ENCODE measurements at regions not wholly inside any gene's neighbourhood (a gene's known extent, or its start where the extent isn't known, plus 50 kb on each side); places are given as distances from the start of the nearest gene placed in this dataset.

GRCh38 chr13:72071713-72072112, 204.7 kb upstream of the DACH1 start:
- no peaks in the 10 kb centered on the region for H3K27me3 ChIP-seq (ENCODE audit: control insufficient read depth in 2 of 2, insufficient read depth in 2 of 2, low read length in 2 of 2)
- no peak overlapping the region for H3K4me3 ChIP-seq (ENCODE audit: low read length)
- Mint-ChIP-seq H3K9me3 (peaks cover 0 to 11% (median 7%) of the 10 kb centered on the region in 11 donors), H3K27ac (no peak overlapping the region), H3K4me3 (no peak overlapping the region), H3K36me3 (no peaks in the 10 kb centered on the region), H3K4me1 (no peaks in the 10 kb centered on the region), H3K27me3 (no peaks in the 10 kb centered on the region)
- intact Hi-C loops (cut with micrococcal nuclease), result no loop called here
- DNase-seq, result no peak
- CTCF ChIA-PET, result no interaction called here
- H3K4me1 ChIP-seq (ENCODE audit: control insufficient read depth in 2 of 2, insufficient read depth in 2 of 2, low read length in 2 of 2), result no peaks in the 10 kb centered on the region
- no peaks in the 10 kb centered on the region for H3K9me3 ChIP-seq (ENCODE audit: control insufficient read depth in 2 of 3, low read length in 3 of 3)
- ATAC-seq, result no peak
- POLR2A ChIA-PET, result no interaction called here
- no peaks in the 10 kb centered on the region for H3K36me3 ChIP-seq (ENCODE audit: control insufficient read depth in 2 of 3, insufficient read depth in 3 of 3, low read length in 3 of 3)
- no peak overlapping the region for H3K27ac ChIP-seq (ENCODE audit: low read depth, low read length)

- Mint-ChIP-seq H3K4me3 (no peak overlapping the region), H3K27me3 (no peaks in the 10 kb centered on the region), H3K36me3 (no peaks in the 10 kb centered on the region), H3K9me3 (peaks cover 10 to 58% (median 19%) of the 10 kb centered on the region in 11 donors), H3K27ac (no peak overlapping the region), H3K4me1 (no peaks in the 10 kb centered on the region)
- ChIA-PET CTCF (no interaction called here), POLR2A (no interaction called here)
- ATAC-seq, result no peak
- Histone ChIP-seq H3K27ac (ENCODE audit: low read depth, low read length) (no peak overlapping the region), H3K4me1 (ENCODE audit: control insufficient read depth in 2 of 2, insufficient read depth in 2 of 2, low read length in 2 of 2) (no peaks in the 10 kb centered on the region), H3K9me3 (ENCODE audit: control insufficient read depth in 2 of 3, low read length in 3 of 3) (no peaks in the 10 kb centered on the region), H3K4me3 (ENCODE audit: low read length) (no peak overlapping the region), H3K27me3 (ENCODE audit: control insufficient read depth in 2 of 2, insufficient read depth in 2 of 2, low read length in 2 of 2) (no peaks in the 10 kb centered on the region), H3K36me3 (ENCODE audit: control insufficient read depth in 2 of 3, insufficient read depth in 3 of 3, low read length in 3 of 3) (no peaks in the 10 kb centered on the region)
- intact Hi-C loops (cut with micrococcal nuclease), result no loop called here
- DNase-seq, result no peak
These were observed 195.6 kb upstream of the DACH1 start for GRCh38 chr13:72062566-72062965.

GRCh38 chr13:72061613-72062012, 194.6 kb upstream of the DACH1 start:
- Mint-ChIP-seq H3K9me3 (peaks cover 6 to 50% (median 16%) of the 10 kb centered on the region in 11 donors), H3K27me3 (no peaks in the 10 kb centered on the region), H3K27ac (no peak overlapping the region), H3K4me1 (no peaks in the 10 kb centered on the region), H3K36me3 (no peaks in the 10 kb centered on the region), H3K4me3 (no peak overlapping the region)
- no peaks in the 10 kb centered on the region for H3K36me3 ChIP-seq (ENCODE audit: control insufficient read depth in 2 of 3, insufficient read depth in 3 of 3, low read length in 3 of 3)
- no peaks in the 10 kb centered on the region for H3K27me3 ChIP-seq (ENCODE audit: control insufficient read depth in 2 of 2, insufficient read depth in 2 of 2, low read length in 2 of 2)
- H3K9me3 ChIP-seq (ENCODE audit: control insufficient read depth in 2 of 3, low read length in 3 of 3), result no peaks in the 10 kb centered on the region
- no peak overlapping the region for H3K27ac ChIP-seq (ENCODE audit: low read depth, low read length)
- intact Hi-C loops (cut with micrococcal nuclease), result no loop called here
- no peak overlapping the region for H3K4me3 ChIP-seq (ENCODE audit: low read length)
- no peaks in the 10 kb centered on the region for H3K4me1 ChIP-seq (ENCODE audit: control insufficient read depth in 2 of 2, insufficient read depth in 2 of 2, low read length in 2 of 2)
- ATAC-seq (no peak), DNase-seq (no peak)
- ChIA-PET CTCF (no interaction called here), POLR2A (no interaction called here)

- Histone ChIP-seq H3K27me3 (ENCODE audit: control insufficient read depth in 2 of 2, insufficient read depth in 2 of 2, low read length in 2 of 2) (no peaks in the 10 kb centered on the region), H3K27ac (ENCODE audit: low read depth, low read length) (no peak overlapping the region), H3K4me3 (ENCODE audit: low read length) (no peak overlapping the region), H3K9me3 (ENCODE audit: control insufficient read depth in 2 of 3, low read length in 3 of 3) (no peaks in the 10 kb centered on the region), H3K36me3 (ENCODE audit: control insufficient read depth in 2 of 3, insufficient read depth in 3 of 3, low read length in 3 of 3) (no peaks in the 10 kb centered on the region), H3K4me1 (ENCODE audit: control insufficient read depth in 2 of 2, insufficient read depth in 2 of 2, low read length in 2 of 2) (no peaks in the 10 kb centered on the region)
- no peak for ATAC-seq
- no peaks in the 10 kb centered on the region for H3K36me3 Mint-ChIP-seq
- no peaks in the 10 kb centered on the region for H3K4me1 Mint-ChIP-seq
- intact Hi-C loops (cut with micrococcal nuclease), result no loop called here
- no peaks in the 10 kb centered on the region for H3K27me3 Mint-ChIP-seq
- no peak for DNase-seq
- no peak overlapping the region for H3K27ac Mint-ChIP-seq
- peaks cover 0 to 13% (median 2%) of the 10 kb centered on the region in 11 donors for H3K9me3 Mint-ChIP-seq
- POLR2A ChIA-PET, result interaction anchor here (0.6 kb wide), 1 partner anchor 20 kb away, joined by 3 read pairs; no protein-coding TSS in a partner anchor
- H3K4me3 Mint-ChIP-seq, result no peak overlapping the region
- CTCF ChIA-PET, result no interaction called here
These were observed 183.2 kb upstream of the DACH1 start for GRCh38 chr13:72050251-72050650.

GRCh38 chr13:72043366-72043765, 176.4 kb upstream of the DACH1 start:
- H3K4me3 ChIP-seq (ENCODE audit: low read length), result no peak overlapping the region
- no peaks in the 10 kb centered on the region for H3K36me3 ChIP-seq (ENCODE audit: control insufficient read depth in 2 of 3, insufficient read depth in 3 of 3, low read length in 3 of 3)
- no peak overlapping the region for H3K27ac ChIP-seq (ENCODE audit: low read depth, low read length)
- H3K4me1 Mint-ChIP-seq, result no peaks in the 10 kb centered on the region
- ChIA-PET CTCF (no interaction called here), POLR2A (no interaction called here)
- H3K27me3 ChIP-seq (ENCODE audit: control insufficient read depth in 2 of 2, insufficient read depth in 2 of 2, low read length in 2 of 2), result no peaks in the 10 kb centered on the region
- H3K27ac Mint-ChIP-seq, result no peak overlapping the region
- H3K9me3 Mint-ChIP-seq, result peaks cover 0 to 27% (median 4%) of the 10 kb centered on the region in 11 donors
- DNase-seq (no peak), ATAC-seq (no peak)
- intact Hi-C loops (cut with micrococcal nuclease), result no loop called here
- no peaks in the 10 kb centered on the region for H3K4me1 ChIP-seq (ENCODE audit: control insufficient read depth in 2 of 2, insufficient read depth in 2 of 2, low read length in 2 of 2)
- H3K4me3 Mint-ChIP-seq, result no peak overlapping the region
- no peaks in the 10 kb centered on the region for H3K36me3 Mint-ChIP-seq
- no peaks in the 10 kb centered on the region for H3K27me3 Mint-ChIP-seq
- no peaks in the 10 kb centered on the region for H3K9me3 ChIP-seq (ENCODE audit: control insufficient read depth in 2 of 3, low read length in 3 of 3)

GRCh38 chr13:72041165-72041564, 174.2 kb upstream of the DACH1 start:
- H3K27ac ChIP-seq (ENCODE audit: low read depth, low read length), result no peak overlapping the region
- peaks cover 0 to 29% (median 5%) of the 10 kb centered on the region in 11 donors for H3K9me3 Mint-ChIP-seq
- ATAC-seq (no peak), DNase-seq (no peak)
- no peaks in the 10 kb centered on the region for H3K4me1 ChIP-seq (ENCODE audit: control insufficient read depth in 2 of 2, insufficient read depth in 2 of 2, low read length in 2 of 2)
- POLR2A ChIA-PET, result no interaction called here
- H3K36me3 Mint-ChIP-seq, result no peaks in the 10 kb centered on the region
- no peak overlapping the region for H3K4me3 ChIP-seq (ENCODE audit: low read length)
- H3K4me1 Mint-ChIP-seq, result no peaks in the 10 kb centered on the region
- H3K27me3 ChIP-seq (ENCODE audit: control insufficient read depth in 2 of 2, insufficient read depth in 2 of 2, low read length in 2 of 2), result no peaks in the 10 kb centered on the region
- no peaks in the 10 kb centered on the region for H3K36me3 ChIP-seq (ENCODE audit: control insufficient read depth in 2 of 3, insufficient read depth in 3 of 3, low read length in 3 of 3)
- no peak overlapping the region for H3K27ac Mint-ChIP-seq
- no peaks in the 10 kb centered on the region for H3K27me3 Mint-ChIP-seq
- CTCF ChIA-PET, result no interaction called here
- no peaks in the 10 kb centered on the region for H3K9me3 ChIP-seq (ENCODE audit: control insufficient read depth in 2 of 3, low read length in 3 of 3)
- H3K4me3 Mint-ChIP-seq, result no peak overlapping the region
- intact Hi-C loops (cut with micrococcal nuclease), result no loop called here

- H3K4me1 ChIP-seq (ENCODE audit: control insufficient read depth in 2 of 2, insufficient read depth in 2 of 2, low read length in 2 of 2), result no peaks in the 10 kb centered on the region
- DNase-seq (no peak), ATAC-seq (no peak)
- no peak overlapping the region for H3K27ac ChIP-seq (ENCODE audit: low read depth, low read length)
- H3K36me3 ChIP-seq (ENCODE audit: control insufficient read depth in 2 of 3, insufficient read depth in 3 of 3, low read length in 3 of 3), result no peaks in the 10 kb centered on the region
- H3K36me3 Mint-ChIP-seq, result no peaks in the 10 kb centered on the region
- no peaks in the 10 kb centered on the region for H3K27me3 Mint-ChIP-seq
- H3K27ac Mint-ChIP-seq, result no peak overlapping the region
- intact Hi-C loops (cut with micrococcal nuclease), result no loop called here
- POLR2A ChIA-PET, result no interaction called here
- H3K4me1 Mint-ChIP-seq, result no peaks in the 10 kb centered on the region
- peaks cover 0 to 28% (median 7%) of the 10 kb centered on the region in 11 donors for H3K9me3 Mint-ChIP-seq
- no peaks in the 10 kb centered on the region for H3K9me3 ChIP-seq (ENCODE audit: control insufficient read depth in 2 of 3, low read length in 3 of 3)
- no peak overlapping the region for H3K4me3 ChIP-seq (ENCODE audit: low read length)
- H3K27me3 ChIP-seq (ENCODE audit: control insufficient read depth in 2 of 2, insufficient read depth in 2 of 2, low read length in 2 of 2), result no peaks in the 10 kb centered on the region
- no peak overlapping the region for H3K4me3 Mint-ChIP-seq
- CTCF ChIA-PET, result no interaction called here
These were observed 172.1 kb upstream of the DACH1 start for GRCh38 chr13:72039126-72039525.

Data from naive thymus-derived CD4-positive, alpha-beta T cell (primary cell).